NCI-H2227 treated with DMSO at 0.1 percent for 48 hours (cell line): ENCODE measurements at regions not wholly inside any gene's neighbourhood (a gene's known extent, or its start where the extent isn't known, plus 50 kb on each side); places are given as distances from the start of the nearest gene placed in this dataset.
"Not testable (repeated sequence)": the region's sequence is repeated elsewhere in the genome, so short reads cannot be mapped to it uniquely, and the experiment has no call there.

Source experiments
- DNase-seq: peaks from one replicate; lab custom pipeline; 2025; lab: John Stamatoyannopoulos, UW

GRCh38 chr4:188956566-188956965, 817.3 kb downstream of the TRIML1 start:
- no peak for DNase-seq

- DNase-seq: no peak
Observed at GRCh38 chr4:188958346-188958745, 819.1 kb downstream of the TRIML1 start.

- no peak for DNase-seq
Observed at GRCh38 chr4:188959424-188959823, 820.2 kb downstream of the TRIML1 start.

- no peak for DNase-seq
Observed at GRCh38 chr4:188960411-188961093, 821.3 kb downstream of the TRIML1 start.

- DNase-seq: no peak
Observed at GRCh38 chr4:188971125-188971524, 831.9 kb downstream of the TRIML1 start.

GRCh38 chr4:188975271-188975670, 836.0 kb downstream of the TRIML1 start:
- no peak for DNase-seq

GRCh38 chr4:188976644-188977115, 837.4 kb downstream of the TRIML1 start:
- no peak for DNase-seq

- not testable (repeated sequence) for DNase-seq
Observed at GRCh38 chr4:188977232-188977631, 838.0 kb downstream of the TRIML1 start.

GRCh38 chr4:188984518-188984917, 845.3 kb downstream of the TRIML1 start:
- DNase-seq: no peak

GRCh38 chr4:188986271-188986689, 847.0 kb downstream of the TRIML1 start:
- no peak for DNase-seq

- no peak for DNase-seq
Observed at GRCh38 chr4:188987011-188987410, 847.8 kb downstream of the TRIML1 start.

GRCh38 chr4:188988131-188988530, 848.9 kb downstream of the TRIML1 start:
- no peak for DNase-seq

- no peak for DNase-seq
Observed at GRCh38 chr4:188989371-188989770, 850.1 kb downstream of the TRIML1 start.

- DNase-seq: no peak
Observed at GRCh38 chr4:188992706-188993105, 853.5 kb downstream of the TRIML1 start.

- no peak for DNase-seq
Observed at GRCh38 chr4:188993871-188994270, 854.6 kb downstream of the TRIML1 start.

- DNase-seq: no peak
Observed at GRCh38 chr4:189001283-189001970, 862.2 kb downstream of the TRIML1 start.

GRCh38 chr4:189001971-189002450, 862.8 kb downstream of the TRIML1 start:
- DNase-seq: no peak

GRCh38 chr4:189002475-189002874, 863.2 kb downstream of the TRIML1 start:
- DNase-seq: no peak

GRCh38 chr4:189010452-189011217, 871.4 kb downstream of the TRIML1 start:
- DNase-seq: not testable (repeated sequence)

- DNase-seq: no peak
Observed at GRCh38 chr4:189021831-189022230, 882.6 kb downstream of the TRIML1 start.

- no peak for DNase-seq
Observed at GRCh38 chr4:189022440-189023035, 883.3 kb downstream of the TRIML1 start.

- no peak for DNase-seq
Observed at GRCh38 chr4:189029976-189030504, 890.8 kb downstream of the TRIML1 start.
